Gastroesophageal sphincter (tissue), 4 donors: ENCODE measurements at regions not wholly inside any gene's neighbourhood (a gene's known extent, or its start where the extent isn't known, plus 50 kb on each side); places are given as distances from the start of the nearest gene placed in this dataset.
"Not testable (repeated sequence)": the region's sequence is repeated elsewhere in the genome, so short reads cannot be mapped to it uniquely, and the experiment has no call there.

Source experiments
- ATAC-seq: fragments of 150-250 bp; one replicate; pipeline ENCODE4 v1.9.1; 2016; ENCODE audit warnings: mild to moderate bottlenecking, moderate library complexity
- H3K27ac ChIP-seq, 4 donors: fragments of 200-600 bp; sonication (generic) in 3 of 4; 1 replicate in 3 of 4; 2 replicates in 1 of 4; pipeline ENCODE4 v1.5.1; 2016 to 2019
- H3K27me3 ChIP-seq: fragments of 200-600 bp; sonication (generic); one replicate; pipeline ENCODE4 v1.5.1; 2019
- H3K36me3 ChIP-seq, 2 donors: fragments of 200-600 bp; sonication (generic); one replicate each; pipeline ENCODE4 v1.5.1; 2019; ENCODE audit warnings: control low read depth in 1 of 2
- H3K4me1 ChIP-seq, 3 donors: fragments of 200-600 bp; sonication (generic); 1 replicate in 2 of 3; 2 replicates in 1 of 3; pipeline ENCODE4 v1.5.1; 2016 to 2019; ENCODE audit warnings: control low read depth in 2 of 3
- H3K4me3 ChIP-seq, 2 donors: fragments of 200-600 bp; sonication (generic); one replicate each; pipeline ENCODE4 v1.5.1; 2019; ENCODE audit warnings: mild to moderate bottlenecking in 1 of 2, moderate library complexity in 1 of 2
- H3K9me3 ChIP-seq, 3 donors: fragments of 200-600 bp; sonication (generic); one replicate each; pipeline ENCODE4 v1.5.1; 2017 to 2019; ENCODE audit warnings: control low read depth in 2 of 3
- CTCF ChIP-seq, 4 experiments: fragments of 200-600 bp in 2 of 4; fragments of 450-650 bp in 2 of 4; sonication (generic) in 1 of 4; IDR thresholded peaks; one replicate each; pipeline ENCODE4 v1.5.1; 2017 to 2019; ENCODE audit warnings: antibody characterized with exemption in 4 of 4, mild to moderate bottlenecking in 2 of 4, moderate library complexity in 2 of 4
- EP300 ChIP-seq: sonication (generic); formaldehyde crosslinking; IDR thresholded peaks from one replicate; pipeline ENCODE4 v1.6.1; 2017; ENCODE audit warnings: antibody characterized with exemption, mild to moderate bottlenecking
- POLR2A ChIP-seq, 2 donors: fragments of 450-650 bp; IDR thresholded peaks; one replicate each; pipeline ENCODE4 v1.6.1; 2017; ENCODE audit warnings: antibody characterized with exemption in 2 of 2, mild to moderate bottlenecking in 2 of 2, moderate library complexity in 1 of 2
- POLR2AphosphoS5 ChIP-seq: sonication (generic); formaldehyde crosslinking; IDR thresholded peaks from one replicate; pipeline ENCODE4 v1.6.1; 2017; ENCODE audit warnings: antibody characterized with exemption
- whole genome bisulfite sequencing, 2 donors: methylation state at CpG; one replicate each; pipeline ENCODE4 v1.1.5; 2018; ENCODE audit warnings: low coverage in 1 of 2; 5-methylcytosine and 5-hydroxymethylcytosine counted together

GRCh38 chr12:97701901-97702300 is 239.3 kb downstream of the RMST start:
- 57 to 78% methylated on average over 3 to 4 of the region's 4 CpGs for whole genome bisulfite sequencing, 2 donors
- TF ChIP-seq POLR2A (IDR thresholded peaks at IDR 0.05), result no peak
- no peak for TF ChIP-seq CTCF (IDR thresholded peaks at IDR 0.05)
- no peak for TF ChIP-seq EP300
- TF ChIP-seq POLR2AphosphoS5, result no peak
- Histone ChIP-seq H3K36me3 (no peaks in the 10 kb centered on the region), H3K9me3 (no peaks in the 10 kb centered on the region), H3K27me3 (no peaks in the 10 kb centered on the region), H3K27ac (no peak overlapping the region), H3K4me3 (no peak overlapping the region), H3K4me1 (no peaks in the 10 kb centered on the region)
- ATAC-seq, result no peak

- 80 to 100% methylated on average over 1 of the region's 1 CpG for WGBS, 2 donors
- no peak for ATAC-seq
- H3K4me1 ChIP-seq, result no peaks in the 10 kb centered on the region
- TF ChIP-seq POLR2A (IDR thresholded peaks at IDR 0.05) (no peak), CTCF (IDR thresholded peaks at IDR 0.05) (no peak), POLR2AphosphoS5 (no peak), EP300 (no peak)
- H3K4me3 ChIP-seq, result no peak overlapping the region
- no peaks in the 10 kb centered on the region for H3K9me3 ChIP-seq
- H3K27ac ChIP-seq, result no peak overlapping the region
- H3K36me3 ChIP-seq, result no peaks in the 10 kb centered on the region
- H3K27me3 ChIP-seq, result no peaks in the 10 kb centered on the region
Observed at GRCh38 chr12:97711392-97711791, 248.8 kb downstream of the RMST start.

- TF ChIP-seq POLR2A (IDR thresholded peaks at IDR 0.05) (no peak), CTCF (IDR thresholded peaks at IDR 0.05) (no peak)
- H3K27me3 ChIP-seq, result no peaks in the 10 kb centered on the region
- ATAC-seq, result no peak
- WGBS, 2 donors, result 11 to 29% methylated on average over 1 of the region's 1 CpG
- no peaks in the 10 kb centered on the region for H3K36me3 ChIP-seq
- no peak overlapping the region for H3K4me3 ChIP-seq
- no peak overlapping the region for H3K27ac ChIP-seq
- no peaks in the 10 kb centered on the region for H3K9me3 ChIP-seq
- no peaks in the 10 kb centered on the region for H3K4me1 ChIP-seq
Observed at GRCh38 chr12:97713270-97713669, 250.7 kb downstream of the RMST start.

GRCh38 chr12:97714107-97714563 is 251.5 kb downstream of the RMST start:
- no peak overlapping the region for H3K27ac ChIP-seq
- no peaks in the 10 kb centered on the region for H3K4me1 ChIP-seq
- no peaks in the 10 kb centered on the region for H3K27me3 ChIP-seq
- no peak for ATAC-seq
- no peak for TF ChIP-seq EP300
- no peaks in the 10 kb centered on the region for H3K36me3 ChIP-seq
- H3K4me3 ChIP-seq, result no peak overlapping the region
- 67 to 75% methylated on average over 4 of the region's 4 CpGs for WGBS, 2 donors
- no peaks in the 10 kb centered on the region for H3K9me3 ChIP-seq

- Histone ChIP-seq H3K9me3 (no peaks in the 10 kb centered on the region), H3K27ac (no peak overlapping the region), H3K36me3 (no peaks in the 10 kb centered on the region), H3K4me3 (no peak overlapping the region), H3K4me1 (no peaks in the 10 kb centered on the region), H3K27me3 (no peaks in the 10 kb centered on the region)
- 50 to 60% methylated on average over 1 of the region's 1 CpG for WGBS, 2 donors
- peak; percentile 16 to 58 (median 56) for TF ChIP-seq CTCF (IDR thresholded peaks at IDR 0.05)
- TF ChIP-seq EP300, result no peak
- no peak for ATAC-seq
Observed at GRCh38 chr12:97716356-97716755, 253.8 kb downstream of the RMST start.

- H3K27ac ChIP-seq, H3K9me3 ChIP-seq, H3K4me3 ChIP-seq, ATAC-seq, H3K36me3 ChIP-seq, H3K4me1 ChIP-seq, H3K27me3 ChIP-seq: not testable (repeated sequence)
- WGBS, 2 donors, result 80 to 96% methylated on average over 2 to 12 of the region's 22 CpGs
Observed at GRCh38 chr12:97723801-97724200, 261.2 kb downstream of the RMST start.
